Tibial nerve (tissue), 4 donors: ENCODE measurements at regions not wholly inside any gene's neighbourhood (a gene's known extent, or its start where the extent isn't known, plus 50 kb on each side); places are given as distances from the start of the nearest gene placed in this dataset.

Source experiments
- DNase-seq, 2 donors: peaks; one replicate each; pipeline ENCODE4 v3.0.0-alpha.2; 2019; ENCODE audit warnings: low spot score in 2 of 2
- H3K27ac ChIP-seq, 4 donors: fragments of 200-600 bp; sonication (generic) in 3 of 4; one replicate each; pipeline ENCODE4 v1.5.1; 2017 to 2019; ENCODE audit warnings: mild to moderate bottlenecking in 1 of 4
- H3K27me3 ChIP-seq, 2 donors: fragments of 200-600 bp; sonication (generic) in 1 of 2; one replicate each; pipeline versions ENCODE4 v1.5.1 to v1.6.0; 2017 to 2019
- H3K36me3 ChIP-seq, 3 donors: fragments of 200-600 bp; sonication (generic); one replicate each; pipeline ENCODE4 v1.5.1; 2018 to 2019
- H3K4me1 ChIP-seq, 4 donors: fragments of 200-600 bp; sonication (generic) in 3 of 4; one replicate each; pipeline ENCODE4 v1.5.1; 2017 to 2019
- H3K4me3 ChIP-seq, 4 donors: fragments of 200-600 bp; sonication (generic) in 3 of 4; one replicate each; pipeline ENCODE4 v1.5.1; 2017 to 2019; ENCODE audit warnings: mild to moderate bottlenecking in 1 of 4, moderate library complexity in 1 of 4
- H3K9me3 ChIP-seq, 4 donors: fragments of 200-600 bp; sonication (generic) in 3 of 4; one replicate each; pipeline ENCODE4 v1.5.1; 2017 to 2019
- EP300 ChIP-seq, 2 donors: sonication (generic); formaldehyde crosslinking; IDR thresholded peaks; one replicate each; pipeline ENCODE4 v1.6.1; 2017; ENCODE audit warnings: antibody characterized with exemption in 2 of 2, mild to moderate bottlenecking in 1 of 2
- POLR2A ChIP-seq, 2 donors: fragments of 450-650 bp; IDR thresholded peaks; one replicate each; pipeline ENCODE4 v1.6.1; 2017; ENCODE audit warnings: antibody characterized with exemption in 2 of 2, mild to moderate bottlenecking in 2 of 2, moderate library complexity in 2 of 2
- WGBS, 2 donors: methylation state at CpG; one replicate each; pipeline ENCODE4 v1.1.5; 2018; 5-methylcytosine and 5-hydroxymethylcytosine counted together
- TF ChIP-seq, protein P1 (sequence below), 5 experiments: fragments of 200-600 bp in 3 of 5; fragments of 450-650 bp in 2 of 5; sonication (generic) in 3 of 5; IDR thresholded peaks; one replicate each; pipeline ENCODE4 v1.5.1; 2016 to 2019; ENCODE audit warnings: antibody characterized with exemption in 5 of 5, mild to moderate bottlenecking in 3 of 5, moderate library complexity in 2 of 5

DNA sequence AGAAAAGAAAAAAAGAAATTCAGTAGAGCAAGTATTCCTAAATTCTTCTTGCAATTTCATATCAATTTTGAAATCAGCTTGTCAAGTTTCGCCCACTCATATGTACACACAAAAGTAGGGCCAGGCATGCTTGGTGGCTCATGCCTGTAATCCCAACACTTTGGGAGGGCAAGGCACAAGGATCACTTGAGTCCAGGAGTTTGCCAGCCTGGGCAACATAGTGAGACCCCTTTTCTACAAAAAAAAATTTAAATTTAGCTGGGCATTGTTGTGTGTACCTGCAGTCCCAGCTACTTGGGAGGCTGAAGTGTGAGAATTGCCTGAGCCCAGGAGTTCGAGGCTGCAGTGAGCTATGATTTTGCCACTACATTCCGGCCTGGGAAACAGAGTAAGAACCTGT is 65.4 kb downstream of the MRPL32 start:
- TF ChIP-seq, protein P1, sequence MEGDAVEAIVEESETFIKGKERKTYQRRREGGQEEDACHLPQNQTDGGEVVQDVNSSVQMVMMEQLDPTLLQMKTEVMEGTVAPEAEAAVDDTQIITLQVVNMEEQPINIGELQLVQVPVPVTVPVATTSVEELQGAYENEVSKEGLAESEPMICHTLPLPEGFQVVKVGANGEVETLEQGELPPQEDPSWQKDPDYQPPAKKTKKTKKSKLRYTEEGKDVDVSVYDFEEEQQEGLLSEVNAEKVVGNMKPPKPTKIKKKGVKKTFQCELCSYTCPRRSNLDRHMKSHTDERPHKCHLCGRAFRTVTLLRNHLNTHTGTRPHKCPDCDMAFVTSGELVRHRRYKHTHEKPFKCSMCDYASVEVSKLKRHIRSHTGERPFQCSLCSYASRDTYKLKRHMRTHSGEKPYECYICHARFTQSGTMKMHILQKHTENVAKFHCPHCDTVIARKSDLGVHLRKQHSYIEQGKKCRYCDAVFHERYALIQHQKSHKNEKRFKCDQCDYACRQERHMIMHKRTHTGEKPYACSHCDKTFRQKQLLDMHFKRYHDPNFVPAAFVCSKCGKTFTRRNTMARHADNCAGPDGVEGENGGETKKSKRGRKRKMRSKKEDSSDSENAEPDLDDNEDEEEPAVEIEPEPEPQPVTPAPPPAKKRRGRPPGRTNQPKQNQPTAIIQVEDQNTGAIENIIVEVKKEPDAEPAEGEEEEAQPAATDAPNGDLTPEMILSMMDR (IDR thresholded peaks at IDR 0.05) = no peak
- TF ChIP-seq POLR2A (IDR thresholded peaks at IDR 0.05) = no peak
- no peak for TF ChIP-seq EP300 (IDR thresholded peaks at IDR 0.05)
- no peak overlapping the region for H3K4me3 ChIP-seq
- H3K36me3 ChIP-seq = no peaks in the 10 kb centered on the region
- no peak for DNase-seq
- WGBS, 2 donors = 87 to 95% methylated on average over 3 of the region's 3 CpGs
- H3K27ac ChIP-seq = no peak overlapping the region
- no peaks in the 10 kb centered on the region for H3K27me3 ChIP-seq
- H3K4me1 ChIP-seq = no peaks in the 10 kb centered on the region
- H3K9me3 ChIP-seq = no peaks in the 10 kb centered on the region

DNA sequence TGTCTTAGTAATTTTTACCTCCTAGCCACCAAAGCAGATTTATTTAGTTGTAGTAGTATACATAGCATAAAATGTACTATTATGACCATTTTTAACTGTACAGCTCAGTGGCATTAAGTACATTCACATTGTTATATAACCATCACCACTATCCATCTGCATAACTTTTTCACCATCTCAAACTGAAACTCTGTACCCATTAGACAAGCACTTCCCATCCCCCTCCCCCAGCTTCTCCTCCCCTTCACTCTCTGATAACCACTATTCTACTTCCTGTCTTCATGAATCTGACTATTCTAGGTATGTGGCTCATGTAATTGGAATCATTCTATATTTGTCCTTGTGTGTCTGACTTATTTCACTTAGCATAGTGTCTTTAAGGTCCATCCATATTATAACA is 71.9 kb downstream of the MRPL32 start:
- H3K4me3 ChIP-seq = no peak overlapping the region
- no peaks in the 10 kb centered on the region for H3K4me1 ChIP-seq
- H3K27ac ChIP-seq = no peak overlapping the region
- no peaks in the 10 kb centered on the region for H3K36me3 ChIP-seq
- TF ChIP-seq EP300 (IDR thresholded peaks at IDR 0.05) (no peak), POLR2A (IDR thresholded peaks at IDR 0.05) (no peak)
- TF ChIP-seq, protein P1 (IDR thresholded peaks at IDR 0.05) = no peak
- H3K27me3 ChIP-seq = no peaks in the 10 kb centered on the region
- no peak for DNase-seq
- no peaks in the 10 kb centered on the region for H3K9me3 ChIP-seq

DNA sequence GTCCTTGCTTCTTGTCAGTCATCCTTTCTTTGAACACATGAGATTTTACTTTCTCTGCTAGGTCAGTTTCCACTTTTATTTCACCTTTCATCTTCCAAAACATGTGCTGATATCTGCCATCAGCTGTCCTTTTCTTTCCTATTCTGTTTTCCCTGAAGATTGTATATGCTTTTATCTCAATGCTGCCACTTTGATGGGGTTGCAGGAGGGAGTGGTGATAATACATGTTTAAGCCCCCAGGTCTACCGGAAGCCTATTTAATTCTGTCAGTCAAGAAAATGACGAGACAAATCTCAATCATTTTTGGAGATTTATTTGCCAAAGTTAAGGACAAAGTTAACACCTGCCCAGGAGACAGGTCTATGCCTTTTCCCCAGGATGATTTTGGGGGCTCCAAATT is 73.8 kb downstream of the MRPL32 start:
- TF ChIP-seq, protein P1 (IDR thresholded peaks at IDR 0.05) = no peak
- TF ChIP-seq POLR2A (IDR thresholded peaks at IDR 0.05) (no peak), EP300 (IDR thresholded peaks at IDR 0.05) (no peak)
- Histone ChIP-seq H3K36me3 (no peaks in the 10 kb centered on the region), H3K9me3 (no peaks in the 10 kb centered on the region), H3K27ac (no peak overlapping the region), H3K4me3 (no peak overlapping the region), H3K4me1 (no peaks in the 10 kb centered on the region), H3K27me3 (no peaks in the 10 kb centered on the region)
- DNase-seq = no peak
- WGBS, 2 donors = 80 to 88% methylated on average over 2 of the region's 2 CpGs

DNA sequence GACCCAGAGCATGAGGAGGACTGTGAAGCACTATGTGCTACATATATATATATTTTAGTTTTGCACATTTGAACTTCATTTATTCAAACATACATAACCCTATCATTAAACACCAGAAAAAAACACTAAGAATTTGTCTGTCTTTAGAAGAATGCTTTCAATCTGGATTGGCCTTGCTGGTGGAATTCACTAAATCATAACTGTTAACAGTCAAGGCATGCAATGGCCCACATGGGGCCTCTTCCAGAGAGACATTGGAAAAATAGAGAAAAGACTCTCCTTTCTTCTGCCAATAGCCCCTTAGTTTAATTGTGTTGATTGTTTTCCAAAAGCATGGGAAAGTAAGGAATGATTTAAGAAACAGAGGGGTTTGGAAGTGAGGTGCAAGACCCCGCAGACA is 77.9 kb downstream of the MRPL32 start:
- DNase-seq = no peak
- Histone ChIP-seq H3K4me1 (no peaks in the 10 kb centered on the region), H3K4me3 (no peak overlapping the region), H3K27me3 (no peaks in the 10 kb centered on the region), H3K36me3 (no peaks in the 10 kb centered on the region), H3K9me3 (no peaks in the 10 kb centered on the region), H3K27ac (no peak overlapping the region)
- TF ChIP-seq, protein P1 (IDR thresholded peaks at IDR 0.05) = no peak
- no peak for TF ChIP-seq EP300 (IDR thresholded peaks at IDR 0.05)
- no peak for TF ChIP-seq POLR2A (IDR thresholded peaks at IDR 0.05)
- WGBS, 2 donors = 47 to 69% methylated on average over 1 of the region's 1 CpG

DNA sequence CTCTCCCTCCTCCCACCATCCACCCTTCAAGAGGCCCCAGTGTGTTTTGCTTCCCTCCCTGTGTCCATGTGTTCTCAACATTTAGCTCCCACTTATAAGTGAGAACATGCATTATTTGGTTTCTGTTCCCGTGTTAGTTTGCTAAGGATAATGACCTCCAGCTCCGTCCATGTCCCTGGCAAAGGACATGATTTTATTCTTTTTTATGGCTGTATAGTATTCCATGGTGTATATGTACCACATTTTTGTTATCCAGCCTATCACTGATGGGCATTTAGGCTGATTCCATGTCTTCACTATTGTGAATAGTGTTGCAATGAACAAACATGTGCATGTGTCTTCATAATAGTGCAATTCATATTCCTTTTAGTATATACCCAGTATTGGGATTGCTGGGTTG is 79.7 kb downstream of the MRPL32 start:
- Histone ChIP-seq H3K27ac (no peak overlapping the region), H3K9me3 (no peaks in the 10 kb centered on the region), H3K4me3 (no peak overlapping the region), H3K27me3 (no peaks in the 10 kb centered on the region), H3K4me1 (no peaks in the 10 kb centered on the region), H3K36me3 (no peaks in the 10 kb centered on the region)
- no peak for DNase-seq
- WGBS, 2 donors = 83 to 84% methylated on average over 2 of the region's 2 CpGs
- no peak for TF ChIP-seq POLR2A (IDR thresholded peaks at IDR 0.05)
- TF ChIP-seq, protein P1 (IDR thresholded peaks at IDR 0.05) = no peak
- no peak for TF ChIP-seq EP300 (IDR thresholded peaks at IDR 0.05)
